B cell (primary cell): ENCODE measurements at regions not wholly inside any gene's neighbourhood (a gene's known extent, or its start where the extent isn't known, plus 50 kb on each side); places are given as distances from the start of the nearest gene placed in this dataset.

Experiments used
- CTCF ChIP-seq: fragments of 200-600 bp; IDR thresholded peaks from one replicate; pipeline ENCODE4 v1.8.0; 2022; ENCODE audit warnings: antibody characterized with exemption, mild to moderate bottlenecking
- EZH2 ChIP-seq: IDR thresholded peaks from 2 replicates; pipeline ENCODE4 v1.6.1; 2012; ENCODE audit warnings: borderline replicate concordance, low read depth, mild to moderate bottlenecking, moderate library complexity, low read length; ENCODE audit not compliant: insufficient read depth, poor library complexity, severe bottlenecking

GRCh38 chr21:35968564-35968963 is 91.8 kb downstream of the SETD4 start:
- no peak for TF ChIP-seq CTCF
- no peak for TF ChIP-seq EZH2
